ENCODE measurements at regions not wholly inside any gene's neighbourhood (a gene's known extent, or its start where the extent isn't known, plus 50 kb on each side); places are given as distances from the start of the nearest gene placed in this dataset.

DNA sequence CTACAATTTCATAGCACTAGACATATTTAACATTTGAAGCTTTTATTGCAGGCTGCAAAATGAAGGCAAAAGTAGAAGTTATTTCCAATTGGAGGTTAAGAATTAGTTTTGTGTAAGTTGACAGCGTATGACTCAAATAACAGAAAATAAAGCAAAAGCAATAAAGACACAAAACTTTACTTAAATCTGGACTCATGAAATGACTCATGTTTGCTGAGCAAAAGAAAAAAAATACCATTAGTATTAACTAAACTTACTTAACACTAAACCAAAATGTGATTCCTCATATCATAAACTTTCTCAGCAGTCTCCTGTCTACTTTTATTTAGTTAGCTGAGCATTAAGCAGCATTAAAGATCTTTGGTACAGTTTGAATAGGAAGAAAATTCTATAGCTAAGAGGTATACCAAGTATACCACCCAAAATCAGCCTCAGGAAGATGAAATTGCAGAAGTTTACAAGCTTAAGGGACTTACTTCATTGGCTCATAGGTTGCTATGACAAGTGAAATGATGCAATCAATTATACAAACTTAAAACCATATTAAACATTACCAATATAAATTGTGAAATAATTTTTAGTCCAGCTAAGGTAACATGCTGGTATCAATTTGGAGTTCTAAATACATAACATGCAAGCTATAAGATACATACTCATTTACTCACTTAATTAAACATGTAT, 1131.4 kb downstream of the XPNPEP1 start:
- BruUV-seq (replicated peaks), result no TSS peak
- H2AFZ ChIP-seq (ENCODE audit: low read depth, low read length, poor library complexity, severe bottlenecking), result no peak overlapping the region
- H3K27me3 ChIP-seq (ENCODE audit: insufficient read depth, low read length), result no peaks in the 10 kb centered on the region
- no peaks in the 10 kb centered on the region for H3K36me3 ChIP-seq (ENCODE audit: control insufficient read depth in 1 of 2, insufficient read depth in 2 of 2, low read length in 2 of 2)
- DNase-seq (ENCODE audit: low read depth, low spot score) (no peak), ATAC-seq (no peak)
- ChIA-PET POLR2A (no interaction called here), CTCF (no interaction called here), RAD21 (ENCODE audit: low non-redundant PET in 1 of 2, low total read pairs in 2 of 2, uncharacterized antibody in 2 of 2, unreplicated experiment in 2 of 2) (no interaction called here)
- no peak overlapping the region for H3K27ac ChIP-seq (ENCODE audit: low read depth, low read length)
- intact Hi-C loops (cut with micrococcal nuclease), result no loop called here
- H3K9ac ChIP-seq (ENCODE audit: low read length), result no peak overlapping the region
- H3K9me2 ChIP-seq (ENCODE audit: insufficient read depth), result no peaks in the 10 kb centered on the region
- no peak overlapping the region for H3K4me2 ChIP-seq (ENCODE audit: low read length)
- H3K4me3 ChIP-seq (replicated peaks in 1 of 2; ENCODE audit: low read depth in 1 of 2, low read length in 2 of 2), result no peak overlapping the region
- no peaks in the 10 kb centered on the region for H3K4me1 ChIP-seq (ENCODE audit: control insufficient read depth in 1 of 2, insufficient read depth in 2 of 2, low read length in 2 of 2)
- TF ChIP-seq ZFX (IDR thresholded peaks at IDR 0.05), result no peak
- no peak for TF ChIP-seq ELF1 (IDR thresholded peaks at IDR 0.05; ENCODE audit: borderline replicate concordance, low read depth)
- no peak for TF ChIP-seq EZH2 (IDR thresholded peaks at IDR 0.05)
- no peaks in the 10 kb centered on the region for H4K20me1 ChIP-seq (ENCODE audit: insufficient read depth)
- no peaks in the 10 kb centered on the region for H3K79me2 ChIP-seq (ENCODE audit: insufficient read depth, low read length)
- H3K9me3 ChIP-seq (ENCODE audit: control insufficient read depth in 1 of 2, insufficient read depth in 1 of 2, low read depth in 1 of 2, low read length in 2 of 2), result peaks cover 10 to 11% of the 10 kb centered on the region in 2 experiments; a peak in 2 of 4 replicates

DNA sequence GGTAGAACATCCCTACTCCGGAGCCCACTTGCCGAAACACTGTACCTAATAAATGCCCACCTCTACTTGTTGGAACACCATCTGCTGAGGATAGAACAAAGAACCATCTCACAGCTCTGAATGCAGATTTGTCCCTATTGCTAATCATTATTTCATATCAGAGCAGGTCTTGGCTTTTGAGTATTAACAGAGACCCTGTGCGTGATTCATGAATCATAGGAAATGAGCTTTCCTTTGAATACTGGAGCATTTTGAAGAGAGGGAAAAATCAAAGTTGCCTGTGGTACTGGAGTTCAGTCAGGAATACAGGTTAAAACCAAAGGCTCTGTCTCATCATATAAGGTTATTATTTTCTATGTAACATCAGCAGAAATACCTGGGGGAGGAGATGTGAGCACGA, 1132.3 kb downstream of the XPNPEP1 start:
- Histone ChIP-seq H4K20me1 (ENCODE audit: insufficient read depth) (no peaks in the 10 kb centered on the region), H3K79me2 (ENCODE audit: insufficient read depth, low read length) (no peaks in the 10 kb centered on the region), H3K4me1 (ENCODE audit: control insufficient read depth in 1 of 2, insufficient read depth in 2 of 2, low read length in 2 of 2) (no peaks in the 10 kb centered on the region), H3K9ac (ENCODE audit: low read length) (no peak overlapping the region), H3K4me2 (ENCODE audit: low read length) (no peak overlapping the region), H3K4me3 (replicated peaks in 1 of 2; ENCODE audit: low read depth in 1 of 2, low read length in 2 of 2) (no peak overlapping the region), H3K9me3 (ENCODE audit: control insufficient read depth in 1 of 2, insufficient read depth in 1 of 2, low read depth in 1 of 2, low read length in 2 of 2) (peaks cover 18 to 19% of the 10 kb centered on the region in 2 experiments), H3K27me3 (ENCODE audit: insufficient read depth, low read length) (no peaks in the 10 kb centered on the region), H3K27ac (ENCODE audit: low read depth, low read length) (no peak overlapping the region), H3K36me3 (ENCODE audit: control insufficient read depth in 1 of 2, insufficient read depth in 2 of 2, low read length in 2 of 2) (no peaks in the 10 kb centered on the region), H2AFZ (ENCODE audit: low read depth, low read length, poor library complexity, severe bottlenecking) (no peak overlapping the region), H3K9me2 (ENCODE audit: insufficient read depth) (no peaks in the 10 kb centered on the region)
- ATAC-seq, result no peak
- POLR2A ChIA-PET, result no interaction called here
- TF ChIP-seq REST (IDR thresholded peaks at IDR 0.05; ENCODE audit: low read depth), result no peak
- TF ChIP-seq SP1 (IDR thresholded peaks at IDR 0.05; ENCODE audit: low read depth), result no peak
- no peak for TF ChIP-seq FOSL1 (IDR thresholded peaks at IDR 0.05; ENCODE audit: low read depth)
- no peak for TF ChIP-seq POLR2A (IDR thresholded peaks at IDR 0.05; ENCODE audit: borderline replicate concordance, extremely low read depth, insufficient read depth, insufficient read length)
- no peak for TF ChIP-seq CBX3 (IDR thresholded peaks at IDR 0.05; ENCODE audit: low read depth)
- no peak for TF ChIP-seq CEBPB (IDR thresholded peaks at IDR 0.05; ENCODE audit: low read depth)
- no peak for TF ChIP-seq EZH2phosphoT487 (IDR thresholded peaks at IDR 0.05; ENCODE audit: borderline replicate concordance)
- TF ChIP-seq ZFX (IDR thresholded peaks at IDR 0.05), result no peak
- TF ChIP-seq ZNF274 (IDR thresholded peaks at IDR 0.05; ENCODE audit: low read depth, low read length), result no peak
- TF ChIP-seq, protein P1, sequence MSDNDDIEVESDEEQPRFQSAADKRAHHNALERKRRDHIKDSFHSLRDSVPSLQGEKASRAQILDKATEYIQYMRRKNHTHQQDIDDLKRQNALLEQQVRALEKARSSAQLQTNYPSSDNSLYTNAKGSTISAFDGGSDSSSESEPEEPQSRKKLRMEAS (IDR thresholded peaks at IDR 0.05), result no peak
- TF ChIP-seq, protein P2, sequence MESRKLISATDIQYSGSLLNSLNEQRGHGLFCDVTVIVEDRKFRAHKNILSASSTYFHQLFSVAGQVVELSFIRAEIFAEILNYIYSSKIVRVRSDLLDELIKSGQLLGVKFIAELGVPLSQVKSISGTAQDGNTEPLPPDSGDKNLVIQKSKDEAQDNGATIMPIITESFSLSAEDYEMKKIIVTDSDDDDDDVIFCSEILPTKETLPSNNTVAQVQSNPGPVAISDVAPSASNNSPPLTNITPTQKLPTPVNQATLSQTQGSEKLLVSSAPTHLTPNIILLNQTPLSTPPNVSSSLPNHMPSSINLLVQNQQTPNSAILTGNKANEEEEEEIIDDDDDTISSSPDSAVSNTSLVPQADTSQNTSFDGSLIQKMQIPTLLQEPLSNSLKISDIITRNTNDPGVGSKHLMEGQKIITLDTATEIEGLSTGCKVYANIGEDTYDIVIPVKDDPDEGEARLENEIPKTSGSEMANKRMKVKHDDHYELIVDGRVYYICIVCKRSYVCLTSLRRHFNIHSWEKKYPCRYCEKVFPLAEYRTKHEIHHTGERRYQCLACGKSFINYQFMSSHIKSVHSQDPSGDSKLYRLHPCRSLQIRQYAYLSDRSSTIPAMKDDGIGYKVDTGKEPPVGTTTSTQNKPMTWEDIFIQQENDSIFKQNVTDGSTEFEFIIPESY (IDR thresholded peaks at IDR 0.05; ENCODE audit: extremely low read depth, insufficient replicate concordance, low read length), result no peak
- no peak for TF ChIP-seq JUND (IDR thresholded peaks at IDR 0.05)
- intact Hi-C loops (cut with micrococcal nuclease), result no loop called here
- DNase-seq (ENCODE audit: low read depth, low spot score), result no peak
- CTCF ChIA-PET, result no interaction called here
- RAD21 ChIA-PET (ENCODE audit: low non-redundant PET in 1 of 2, low total read pairs in 2 of 2, uncharacterized antibody in 2 of 2, unreplicated experiment in 2 of 2), result no interaction called here
- BruUV-seq (replicated peaks), result no TSS peak

Data from HCT116 (cell line).